Sigmoid colon (tissue), 4 donors: ENCODE measurements at regions not wholly inside any gene's neighbourhood (a gene's known extent, or its start where the extent isn't known, plus 50 kb on each side); places are given as distances from the start of the nearest gene placed in this dataset.

Source experiments
- POLR2A ChIP-seq, 2 donors: fragments of 450-650 bp; IDR thresholded peaks; one replicate each; pipeline ENCODE4 v1.6.1; 2016; ENCODE audit warnings: antibody characterized with exemption in 2 of 2, mild to moderate bottlenecking in 2 of 2, moderate library complexity in 2 of 2
- POLR2AphosphoS5 ChIP-seq, 4 donors: sonication (generic); formaldehyde crosslinking; IDR thresholded peaks; one replicate each; pipeline ENCODE4 v1.6.1; 2017; ENCODE audit warnings: antibody characterized with exemption in 4 of 4
- TF ChIP-seq, protein P1 (sequence below), 4 experiments: fragments of 450-650 bp in 3 of 4; fragments of 200-600 bp in 1 of 4; IDR thresholded peaks; one replicate each; pipeline ENCODE4 v1.5.1; 2016 to 2019; ENCODE audit warnings: antibody characterized with exemption in 4 of 4, mild to moderate bottlenecking in 3 of 4, moderate library complexity in 2 of 4

DNA sequence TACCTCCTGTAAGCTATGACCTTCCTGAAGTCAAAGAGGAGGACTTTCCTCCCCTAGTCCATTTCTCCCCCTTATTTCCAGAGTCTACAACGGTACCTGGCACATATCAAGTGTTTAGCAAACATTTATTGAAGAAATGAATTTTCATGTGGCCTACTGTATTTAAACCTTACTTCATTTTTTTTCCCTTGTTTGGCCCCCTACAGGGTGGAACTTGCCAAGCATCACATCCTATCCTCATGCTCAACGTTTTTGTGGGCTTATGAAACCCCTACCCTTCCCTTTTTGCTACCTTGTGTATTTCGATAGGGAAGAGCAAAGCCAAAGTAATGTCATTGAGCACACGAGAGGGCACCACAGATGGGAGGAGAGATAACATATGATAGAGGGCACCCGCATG lies 1857.8 kb upstream of the WWC1 start:
- TF ChIP-seq, protein P1, sequence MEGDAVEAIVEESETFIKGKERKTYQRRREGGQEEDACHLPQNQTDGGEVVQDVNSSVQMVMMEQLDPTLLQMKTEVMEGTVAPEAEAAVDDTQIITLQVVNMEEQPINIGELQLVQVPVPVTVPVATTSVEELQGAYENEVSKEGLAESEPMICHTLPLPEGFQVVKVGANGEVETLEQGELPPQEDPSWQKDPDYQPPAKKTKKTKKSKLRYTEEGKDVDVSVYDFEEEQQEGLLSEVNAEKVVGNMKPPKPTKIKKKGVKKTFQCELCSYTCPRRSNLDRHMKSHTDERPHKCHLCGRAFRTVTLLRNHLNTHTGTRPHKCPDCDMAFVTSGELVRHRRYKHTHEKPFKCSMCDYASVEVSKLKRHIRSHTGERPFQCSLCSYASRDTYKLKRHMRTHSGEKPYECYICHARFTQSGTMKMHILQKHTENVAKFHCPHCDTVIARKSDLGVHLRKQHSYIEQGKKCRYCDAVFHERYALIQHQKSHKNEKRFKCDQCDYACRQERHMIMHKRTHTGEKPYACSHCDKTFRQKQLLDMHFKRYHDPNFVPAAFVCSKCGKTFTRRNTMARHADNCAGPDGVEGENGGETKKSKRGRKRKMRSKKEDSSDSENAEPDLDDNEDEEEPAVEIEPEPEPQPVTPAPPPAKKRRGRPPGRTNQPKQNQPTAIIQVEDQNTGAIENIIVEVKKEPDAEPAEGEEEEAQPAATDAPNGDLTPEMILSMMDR (IDR thresholded peaks at IDR 0.05) = no peak
- TF ChIP-seq POLR2A (IDR thresholded peaks at IDR 0.05) (no peak), POLR2AphosphoS5 (IDR thresholded peaks at IDR 0.05) (no peak)
